ENCODE measurements at regions not wholly inside any gene's neighbourhood (a gene's known extent, or its start where the extent isn't known, plus 50 kb on each side); places are given as distances from the start of the nearest gene placed in this dataset.

- Mint-ChIP-seq H3K27ac (ENCODE audit: unreplicated experiment) (no peak overlapping the region), H3K27me3 (ENCODE audit: unreplicated experiment) (no peaks in the 10 kb centered on the region), H3K4me1 (ENCODE audit: low read depth, unreplicated experiment) (no peaks in the 10 kb centered on the region), H3K36me3 (ENCODE audit: insufficient read depth, unreplicated experiment) (no peaks in the 10 kb centered on the region), H3K9me3 (ENCODE audit: low read depth, unreplicated experiment) (no peaks in the 10 kb centered on the region), H3K4me3 (ENCODE audit: low read depth, unreplicated experiment) (no peak overlapping the region)
- BruUV-seq (replicated peaks), result no TSS peak
- intact Hi-C loops (cut with micrococcal nuclease; ENCODE audit: unreplicated experiment), result no loop called here
- TF ChIP-seq, protein P1, sequence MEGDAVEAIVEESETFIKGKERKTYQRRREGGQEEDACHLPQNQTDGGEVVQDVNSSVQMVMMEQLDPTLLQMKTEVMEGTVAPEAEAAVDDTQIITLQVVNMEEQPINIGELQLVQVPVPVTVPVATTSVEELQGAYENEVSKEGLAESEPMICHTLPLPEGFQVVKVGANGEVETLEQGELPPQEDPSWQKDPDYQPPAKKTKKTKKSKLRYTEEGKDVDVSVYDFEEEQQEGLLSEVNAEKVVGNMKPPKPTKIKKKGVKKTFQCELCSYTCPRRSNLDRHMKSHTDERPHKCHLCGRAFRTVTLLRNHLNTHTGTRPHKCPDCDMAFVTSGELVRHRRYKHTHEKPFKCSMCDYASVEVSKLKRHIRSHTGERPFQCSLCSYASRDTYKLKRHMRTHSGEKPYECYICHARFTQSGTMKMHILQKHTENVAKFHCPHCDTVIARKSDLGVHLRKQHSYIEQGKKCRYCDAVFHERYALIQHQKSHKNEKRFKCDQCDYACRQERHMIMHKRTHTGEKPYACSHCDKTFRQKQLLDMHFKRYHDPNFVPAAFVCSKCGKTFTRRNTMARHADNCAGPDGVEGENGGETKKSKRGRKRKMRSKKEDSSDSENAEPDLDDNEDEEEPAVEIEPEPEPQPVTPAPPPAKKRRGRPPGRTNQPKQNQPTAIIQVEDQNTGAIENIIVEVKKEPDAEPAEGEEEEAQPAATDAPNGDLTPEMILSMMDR (IDR thresholded peaks at IDR 0.05; ENCODE audit: unreplicated experiment), result no peak
- DNase-seq, result no peak
- CTCF ChIA-PET, result no interaction called here
Observed at GRCh38 chr3:118108201-118108600, 926.4 kb downstream of the IGSF11 start.

DNA sequence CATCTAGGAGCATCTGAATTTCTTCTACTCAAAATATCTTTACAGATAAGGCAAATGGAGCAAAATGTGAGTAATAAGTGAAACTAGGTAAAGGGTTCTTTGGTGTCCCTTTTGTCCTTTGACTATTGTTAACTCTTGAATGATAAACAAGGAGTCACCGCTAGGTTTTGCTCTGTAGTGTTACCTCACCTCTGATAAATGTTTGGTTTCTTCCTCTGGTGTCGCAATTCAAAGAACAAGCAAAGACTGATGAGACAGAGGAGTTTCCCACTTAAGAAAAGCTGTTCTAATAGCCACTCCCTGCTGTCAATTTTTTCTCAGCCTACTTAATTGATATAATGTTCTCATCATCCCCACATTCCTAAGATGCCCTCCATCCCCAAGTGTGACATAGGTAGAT, 925.9 kb downstream of the IGSF11 start:
- no peak overlapping the region for H3K27ac Mint-ChIP-seq (ENCODE audit: unreplicated experiment)
- no peak for DNase-seq
- no peaks in the 10 kb centered on the region for H3K27me3 Mint-ChIP-seq (ENCODE audit: unreplicated experiment)
- CTCF ChIA-PET, result interaction anchor here (0.6 kb wide), 1 partner anchor 34 kb away, joined by 3 read pairs; no protein-coding TSS in a partner anchor
- H3K4me1 Mint-ChIP-seq (ENCODE audit: low read depth, unreplicated experiment), result no peaks in the 10 kb centered on the region
- no peaks in the 10 kb centered on the region for H3K9me3 Mint-ChIP-seq (ENCODE audit: low read depth, unreplicated experiment)
- TF ChIP-seq, protein P1 (IDR thresholded peaks at IDR 0.05; ENCODE audit: unreplicated experiment), result no peak
- BruUV-seq (replicated peaks), result no TSS peak
- intact Hi-C loops (cut with micrococcal nuclease; ENCODE audit: unreplicated experiment), result no loop called here
- no peak overlapping the region for H3K4me3 Mint-ChIP-seq (ENCODE audit: low read depth, unreplicated experiment)
- no peaks in the 10 kb centered on the region for H3K36me3 Mint-ChIP-seq (ENCODE audit: insufficient read depth, unreplicated experiment)

DNA sequence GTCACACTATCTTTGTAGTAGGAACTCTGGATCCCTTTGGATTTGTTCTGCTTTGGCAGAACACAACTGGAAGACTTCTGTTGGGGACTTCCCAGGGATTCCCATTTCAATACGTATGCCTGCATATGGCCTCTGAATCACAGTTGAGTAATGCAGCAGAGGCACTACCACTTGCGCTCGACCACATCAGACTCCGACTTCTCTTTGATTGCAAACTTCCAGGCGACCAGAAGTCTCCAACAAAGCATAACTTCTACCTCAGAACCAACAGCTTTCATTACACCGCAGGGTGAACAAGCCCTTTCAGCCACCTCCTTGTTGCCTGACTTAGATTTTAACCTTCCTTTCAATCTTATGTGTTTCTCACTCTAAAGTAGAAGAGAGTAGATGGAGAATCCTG, 924.4 kb downstream of the IGSF11 start:
- no peak for DNase-seq
- H3K4me3 Mint-ChIP-seq (ENCODE audit: low read depth, unreplicated experiment), result no peak overlapping the region
- TF ChIP-seq, protein P1 (IDR thresholded peaks at IDR 0.05; ENCODE audit: unreplicated experiment), result no peak
- no peaks in the 10 kb centered on the region for H3K9me3 Mint-ChIP-seq (ENCODE audit: low read depth, unreplicated experiment)
- intact Hi-C loops (cut with micrococcal nuclease; ENCODE audit: unreplicated experiment), result no loop called here
- H3K27me3 Mint-ChIP-seq (ENCODE audit: unreplicated experiment), result no peaks in the 10 kb centered on the region
- no peaks in the 10 kb centered on the region for H3K4me1 Mint-ChIP-seq (ENCODE audit: low read depth, unreplicated experiment)
- H3K27ac Mint-ChIP-seq (ENCODE audit: unreplicated experiment), result no peak overlapping the region
- CTCF ChIA-PET, result no interaction called here
- no TSS peak for BruUV-seq (replicated peaks)
- no peaks in the 10 kb centered on the region for H3K36me3 Mint-ChIP-seq (ENCODE audit: insufficient read depth, unreplicated experiment)

DNA sequence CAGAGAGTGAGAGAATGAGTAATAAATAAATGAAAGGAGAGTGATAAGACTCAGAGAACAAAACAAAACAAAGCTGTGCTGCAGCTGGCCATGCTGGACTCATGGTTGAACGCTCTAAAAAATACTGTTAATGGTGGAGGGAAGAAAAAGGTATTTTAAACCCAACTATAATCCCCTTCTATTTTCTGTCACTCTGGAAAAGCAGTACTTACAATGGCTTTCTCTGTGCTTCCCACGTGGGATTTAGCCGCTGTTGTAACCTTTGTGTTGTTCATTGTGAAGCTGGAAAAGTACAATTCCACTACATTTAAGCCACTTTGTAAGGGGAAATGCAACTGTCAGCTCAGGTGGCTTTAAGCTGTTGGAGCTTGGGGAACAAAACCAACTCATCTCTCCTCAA, 917.7 kb downstream of the IGSF11 start:
- no peaks in the 10 kb centered on the region for H3K36me3 Mint-ChIP-seq (ENCODE audit: insufficient read depth, unreplicated experiment)
- no peak for DNase-seq
- H3K4me1 Mint-ChIP-seq (ENCODE audit: low read depth, unreplicated experiment), result no peaks in the 10 kb centered on the region
- intact Hi-C loops (cut with micrococcal nuclease; ENCODE audit: unreplicated experiment), result no loop called here
- CTCF ChIA-PET, result no interaction called here
- H3K27ac Mint-ChIP-seq (ENCODE audit: unreplicated experiment), result no peak overlapping the region
- no peaks in the 10 kb centered on the region for H3K27me3 Mint-ChIP-seq (ENCODE audit: unreplicated experiment)
- no TSS peak for BruUV-seq (replicated peaks)
- TF ChIP-seq, protein P1 (IDR thresholded peaks at IDR 0.05; ENCODE audit: unreplicated experiment), result no peak
- H3K4me3 Mint-ChIP-seq (ENCODE audit: low read depth, unreplicated experiment), result no peak overlapping the region
- no peaks in the 10 kb centered on the region for H3K9me3 Mint-ChIP-seq (ENCODE audit: low read depth, unreplicated experiment)

- no peak overlapping the region for H3K27ac Mint-ChIP-seq (ENCODE audit: unreplicated experiment)
- no peaks in the 10 kb centered on the region for H3K27me3 Mint-ChIP-seq (ENCODE audit: unreplicated experiment)
- H3K9me3 Mint-ChIP-seq (ENCODE audit: low read depth, unreplicated experiment), result no peaks in the 10 kb centered on the region
- BruUV-seq (replicated peaks), result no TSS peak
- DNase-seq, result no peak
- no peaks in the 10 kb centered on the region for H3K4me1 Mint-ChIP-seq (ENCODE audit: low read depth, unreplicated experiment)
- CTCF ChIA-PET, result no interaction called here
- intact Hi-C loops (cut with micrococcal nuclease; ENCODE audit: unreplicated experiment), result no loop called here
- no peak overlapping the region for H3K4me3 Mint-ChIP-seq (ENCODE audit: low read depth, unreplicated experiment)
- TF ChIP-seq, protein P1 (IDR thresholded peaks at IDR 0.05; ENCODE audit: unreplicated experiment), result no peak
- H3K36me3 Mint-ChIP-seq (ENCODE audit: insufficient read depth, unreplicated experiment), result no peaks in the 10 kb centered on the region
Observed at GRCh38 chr3:118126751-118127150, 907.9 kb downstream of the IGSF11 start.
